HUES48 (cell line): ENCODE measurements at regions not wholly inside any gene's neighbourhood (a gene's known extent, or its start where the extent isn't known, plus 50 kb on each side); places are given as distances from the start of the nearest gene placed in this dataset.

Source experiments
- H3K27ac ChIP-seq: one replicate; pipeline ENCODE4 v1.7.0; 2013; ENCODE audit warnings: low read depth, low read length, inconsistent platforms
- H3K27me3 ChIP-seq: 2 replicates; pipeline ENCODE4 v1.6.1; 2013; ENCODE audit warnings: mild to moderate bottlenecking, low read length; ENCODE audit not compliant: control insufficient read depth, insufficient read depth
- H3K36me3 ChIP-seq: 2 replicates; pipeline ENCODE4 v1.6.1; 2013; ENCODE audit warnings: low read length; ENCODE audit not compliant: control insufficient read depth, insufficient read depth
- H3K4me1 ChIP-seq: 2 replicates; pipeline ENCODE4 v1.6.1; 2013; ENCODE audit warnings: mild to moderate bottlenecking, low read length; ENCODE audit not compliant: control insufficient read depth, insufficient read depth
- H3K4me3 ChIP-seq: 2 replicates; pipeline ENCODE4 v1.5.1; 2013; ENCODE audit warnings: mild to moderate bottlenecking, low read depth, low read length
- H3K9ac ChIP-seq: 2 replicates; pipeline ENCODE4 v1.6.1; 2013; ENCODE audit warnings: mild to moderate bottlenecking, low read depth, low read length, moderate library complexity
- H3K9me3 ChIP-seq: 2 replicates; pipeline ENCODE4 v1.6.1; 2013; ENCODE audit warnings: low read length; ENCODE audit not compliant: control insufficient read depth, insufficient read depth

DNA sequence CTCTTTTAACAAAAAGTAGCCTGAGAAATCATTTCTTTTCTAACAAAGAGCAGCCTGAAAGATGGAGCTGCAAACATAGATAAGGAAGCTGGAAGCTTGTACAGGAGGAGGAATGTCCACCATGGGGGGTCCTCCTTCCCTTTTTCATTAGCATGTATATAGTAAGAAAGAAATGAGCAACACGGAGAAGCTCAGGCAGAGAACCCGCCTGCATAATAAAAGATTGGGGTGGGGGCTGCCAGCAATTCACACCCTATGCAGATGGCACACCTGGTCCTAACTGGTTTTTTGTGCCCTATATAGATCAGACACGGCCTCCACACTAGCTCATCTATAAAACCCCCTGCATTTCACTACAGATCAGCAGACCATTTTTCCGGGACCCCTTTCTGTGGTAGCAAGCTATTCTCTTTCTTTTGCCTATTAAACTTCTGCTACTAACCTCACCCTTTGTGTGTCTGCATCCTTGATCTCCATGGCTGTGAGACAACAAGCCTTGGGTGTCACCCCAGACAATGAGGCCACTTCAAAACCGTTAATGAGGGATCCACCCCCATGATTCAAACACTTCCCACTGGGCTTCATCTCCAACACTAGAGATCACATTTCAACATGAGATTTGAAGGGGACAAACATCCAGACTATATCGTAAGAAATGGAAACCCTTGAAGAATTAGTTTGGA lies 167.5 kb upstream of the FREM2 start:
- no peaks in the 10 kb centered on the region for H3K27me3 ChIP-seq
- no peaks in the 10 kb centered on the region for H3K9me3 ChIP-seq
- peak overlapping the region; percentile 86 for H3K27ac ChIP-seq
- 0 out of 2 replicates have a peak overlapping the region, but pooled peaks have one; percentile 25 for H3K4me3 ChIP-seq
- peaks cover 27% of the 10 kb centered on the region for H3K4me1 ChIP-seq
- no peaks in the 10 kb centered on the region for H3K36me3 ChIP-seq
- no peak overlapping the region for H3K9ac ChIP-seq

DNA sequence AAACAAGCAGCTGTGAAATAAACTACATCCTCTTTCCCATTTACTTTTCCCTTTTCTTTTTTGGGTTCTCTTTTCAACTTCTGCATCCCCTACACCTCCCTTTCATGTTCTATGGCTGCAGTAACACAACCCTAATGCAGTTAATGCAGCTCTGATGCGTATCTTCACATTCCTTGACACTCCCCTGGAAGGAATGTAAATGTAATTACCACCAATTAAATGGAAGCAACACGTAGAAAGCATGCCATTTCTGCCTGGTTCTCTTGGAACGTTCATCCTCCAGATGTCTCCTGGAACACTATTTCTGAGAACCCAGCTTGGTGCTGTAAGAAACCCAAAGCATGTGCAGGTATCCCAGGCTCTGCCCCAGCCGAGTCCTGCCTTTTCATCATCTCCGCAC lies 166.8 kb upstream of the FREM2 start:
- Histone ChIP-seq H3K36me3 (no peaks in the 10 kb centered on the region), H3K9ac (no peak overlapping the region), H3K27me3 (no peaks in the 10 kb centered on the region), H3K4me3 (no peak overlapping the region), H3K4me1 (peaks cover 24% of the 10 kb centered on the region), H3K9me3 (no peaks in the 10 kb centered on the region), H3K27ac (peak overlapping the region; percentile 86)

DNA sequence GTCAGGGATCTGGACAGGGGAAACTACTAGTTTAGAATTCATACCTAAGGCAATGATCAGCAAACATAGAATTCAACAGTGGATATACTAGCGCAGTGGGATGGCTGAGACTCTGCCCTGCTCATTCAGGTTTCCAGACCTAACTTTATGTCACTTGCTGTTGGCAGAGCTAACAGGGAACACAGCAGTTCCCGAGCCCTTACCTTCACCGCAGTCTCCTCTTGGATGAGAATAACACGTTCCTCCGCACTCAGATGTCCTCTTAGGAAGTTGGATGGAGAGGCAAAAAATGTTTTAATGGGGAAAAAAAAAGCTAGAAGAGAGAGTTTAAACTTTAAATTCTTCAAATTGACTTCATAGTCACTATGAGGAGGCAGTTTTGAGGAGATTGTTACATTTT lies 159.7 kb upstream of the FREM2 start:
- no peak overlapping the region for H3K9ac ChIP-seq
- H3K9me3 ChIP-seq = no peaks in the 10 kb centered on the region
- H3K4me3 ChIP-seq = no peak overlapping the region
- no peaks in the 10 kb centered on the region for H3K36me3 ChIP-seq
- H3K27me3 ChIP-seq = no peaks in the 10 kb centered on the region
- H3K4me1 ChIP-seq = peaks cover 31% of the 10 kb centered on the region
- H3K27ac ChIP-seq = peak overlapping the region; percentile 9

DNA sequence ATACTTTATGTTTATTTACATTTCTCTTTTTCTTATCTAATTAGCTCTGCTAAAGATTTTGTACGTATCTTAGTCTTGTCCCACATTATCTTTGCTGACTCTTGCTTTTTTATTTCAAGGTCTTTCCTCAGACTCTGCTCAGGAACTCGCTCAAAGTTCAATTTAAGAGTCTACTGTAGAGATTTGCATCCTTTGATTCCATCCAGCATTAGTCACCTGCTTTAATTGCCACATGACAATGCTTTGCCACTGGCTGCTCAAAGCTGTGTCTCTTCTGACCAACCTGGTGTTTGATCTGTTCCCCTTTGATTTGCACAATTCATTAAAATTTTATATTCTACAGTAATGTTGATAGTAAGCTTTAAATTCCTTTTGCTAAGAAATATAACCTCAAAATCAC lies 157.9 kb upstream of the FREM2 start:
- H3K9me3 ChIP-seq = no peaks in the 10 kb centered on the region
- no peak overlapping the region for H3K9ac ChIP-seq
- no peak overlapping the region for H3K27ac ChIP-seq
- H3K27me3 ChIP-seq = no peaks in the 10 kb centered on the region
- H3K36me3 ChIP-seq = no peaks in the 10 kb centered on the region
- H3K4me1 ChIP-seq = peaks cover 31% of the 10 kb centered on the region
- no peak overlapping the region for H3K4me3 ChIP-seq

DNA sequence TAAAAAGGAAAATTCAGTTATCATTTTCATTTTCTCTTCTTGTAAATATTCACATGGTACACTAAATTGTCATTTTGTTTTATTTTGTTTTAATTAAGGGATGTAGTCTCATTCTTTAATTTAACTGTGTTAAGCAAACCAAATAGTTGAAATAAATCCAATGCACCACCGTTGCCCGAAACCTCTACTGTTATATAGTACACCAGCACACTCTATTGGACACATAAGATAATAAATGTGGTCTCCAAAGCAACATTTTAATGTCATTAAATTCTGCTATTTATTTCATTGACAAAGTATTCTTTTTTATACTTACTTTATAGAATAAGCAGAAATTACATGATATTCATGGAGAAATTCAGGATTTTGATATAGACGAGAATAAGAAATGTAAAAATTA lies 156.4 kb upstream of the FREM2 start:
- H3K9me3 ChIP-seq = no peaks in the 10 kb centered on the region
- no peaks in the 10 kb centered on the region for H3K27me3 ChIP-seq
- peaks cover 28% of the 10 kb centered on the region for H3K4me1 ChIP-seq
- H3K9ac ChIP-seq = no peak overlapping the region
- H3K4me3 ChIP-seq = no peak overlapping the region
- H3K27ac ChIP-seq = no peak overlapping the region
- no peaks in the 10 kb centered on the region for H3K36me3 ChIP-seq

DNA sequence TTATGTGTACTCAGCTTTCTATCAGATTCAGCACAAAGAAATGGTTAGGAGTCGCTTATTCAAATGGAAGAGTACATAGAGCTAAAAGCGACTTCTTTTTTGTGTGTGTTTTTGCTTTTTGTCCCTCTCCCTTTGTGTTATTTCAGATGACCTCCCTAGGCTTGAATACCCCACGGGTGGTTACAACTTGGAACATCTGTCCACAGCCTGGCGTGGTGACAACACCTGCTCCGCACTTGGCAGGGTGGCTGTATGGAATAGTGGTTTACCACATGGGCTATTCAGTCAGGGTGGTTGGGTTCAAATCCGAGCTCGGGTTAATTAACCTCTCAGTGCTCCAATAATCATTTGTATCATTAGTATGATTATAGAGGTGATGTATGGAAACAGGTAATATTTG lies 151.6 kb upstream of the FREM2 start:
- no peaks in the 10 kb centered on the region for H3K27me3 ChIP-seq
- no peaks in the 10 kb centered on the region for H3K36me3 ChIP-seq
- no peak overlapping the region for H3K4me3 ChIP-seq
- peaks cover 8% of the 10 kb centered on the region; the same call in 1 of the 2 replicates for H3K4me1 ChIP-seq
- H3K9ac ChIP-seq = no peak overlapping the region
- no peaks in the 10 kb centered on the region for H3K9me3 ChIP-seq
- no peak overlapping the region for H3K27ac ChIP-seq

DNA sequence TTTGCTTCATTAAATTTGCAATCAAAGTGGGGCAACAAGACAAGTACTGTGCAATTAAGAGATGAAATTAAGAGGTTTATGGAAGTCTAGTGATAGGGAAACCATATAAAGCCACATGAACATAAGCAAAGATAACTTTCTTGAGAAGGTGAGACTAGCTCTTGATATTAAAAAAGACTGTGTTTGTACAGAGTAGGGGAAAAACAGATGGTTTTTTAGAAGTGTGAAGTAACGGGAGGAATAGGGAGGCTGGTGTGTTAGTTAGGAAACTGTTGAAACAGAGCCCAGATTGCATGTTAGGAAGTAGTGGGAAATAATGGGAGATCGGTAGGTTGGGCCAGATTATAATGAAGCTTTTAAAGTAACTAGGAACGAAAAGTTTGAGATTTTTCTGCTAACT lies 149.8 kb upstream of the FREM2 start:
- Histone ChIP-seq H3K27ac (no peak overlapping the region), H3K4me3 (no peak overlapping the region), H3K9me3 (no peaks in the 10 kb centered on the region), H3K9ac (no peak overlapping the region), H3K36me3 (no peaks in the 10 kb centered on the region), H3K27me3 (no peaks in the 10 kb centered on the region), H3K4me1 (peaks cover 8% of the 10 kb centered on the region; the same call in 1 of the 2 replicates)

DNA sequence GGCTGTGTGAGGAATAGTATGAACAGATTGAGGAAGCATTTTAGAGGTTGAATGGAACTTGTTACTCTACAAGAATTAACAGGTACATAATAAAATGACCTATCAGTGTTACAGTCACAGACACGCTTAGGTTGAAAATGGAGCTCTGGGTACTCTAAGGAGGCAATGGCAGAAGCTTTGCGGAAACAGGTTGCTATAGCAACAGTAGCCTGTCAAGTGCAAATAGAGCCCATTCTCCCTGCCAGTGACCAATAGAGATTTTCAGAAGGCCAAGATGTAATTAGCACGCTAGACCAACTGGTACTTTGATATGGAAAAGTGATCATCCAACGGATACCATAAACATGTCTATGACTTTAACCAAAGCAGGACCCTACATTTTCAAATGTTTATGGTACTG lies 148.5 kb upstream of the FREM2 start:
- Histone ChIP-seq H3K4me3 (no peak overlapping the region), H3K27me3 (no peaks in the 10 kb centered on the region), H3K9ac (no peak overlapping the region), H3K27ac (no peak overlapping the region), H3K4me1 (peaks cover 8% of the 10 kb centered on the region; the same call in 1 of the 2 replicates), H3K36me3 (no peaks in the 10 kb centered on the region), H3K9me3 (no peaks in the 10 kb centered on the region)

DNA sequence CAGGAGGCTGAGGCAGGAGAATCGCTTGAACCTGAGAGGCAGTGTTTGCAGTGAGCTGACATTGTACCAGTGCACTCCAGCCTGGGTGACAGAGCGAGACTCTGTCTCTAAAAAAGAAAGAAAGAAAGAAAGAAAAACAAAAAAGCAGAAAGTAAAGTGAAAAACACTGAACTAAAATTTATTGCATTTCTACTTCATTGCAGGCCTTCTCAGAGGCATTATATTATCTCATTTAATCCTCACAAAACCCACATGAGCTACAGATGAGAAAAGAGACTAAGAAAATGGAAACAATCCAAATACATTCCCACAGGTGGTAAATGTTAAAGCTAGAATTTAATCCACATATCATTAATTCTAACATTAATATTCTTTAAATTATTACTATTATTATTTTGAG lies 147.2 kb upstream of the FREM2 start:
- Histone ChIP-seq H3K4me1 (peaks cover 8% of the 10 kb centered on the region; the same call in 1 of the 2 replicates), H3K9me3 (no peaks in the 10 kb centered on the region), H3K9ac (no peak overlapping the region), H3K36me3 (no peaks in the 10 kb centered on the region), H3K27me3 (no peaks in the 10 kb centered on the region), H3K4me3 (no peak overlapping the region), H3K27ac (no peak overlapping the region)

DNA sequence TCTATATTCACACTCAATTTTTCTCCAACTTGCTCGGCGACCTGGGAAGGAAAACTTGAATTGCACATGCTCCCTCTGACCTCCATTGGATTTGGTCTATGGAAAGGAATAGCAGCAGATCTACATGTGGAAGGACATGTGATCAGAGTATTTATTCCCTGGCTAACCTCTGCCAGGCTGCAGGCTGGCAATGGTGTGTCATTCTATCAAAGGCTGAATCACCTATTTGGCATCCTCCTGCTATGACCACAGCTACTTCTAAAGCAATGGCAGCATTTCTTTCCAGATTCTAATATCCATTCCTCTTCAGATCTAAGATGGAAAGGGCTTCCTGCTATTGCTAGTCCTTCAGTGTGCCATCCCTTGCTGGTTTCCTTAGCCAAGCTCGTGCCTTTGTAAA lies 144.3 kb upstream of the FREM2 start:
- no peak overlapping the region for H3K4me3 ChIP-seq
- peaks cover 8% of the 10 kb centered on the region; the same call in 1 of the 2 replicates for H3K4me1 ChIP-seq
- H3K9me3 ChIP-seq = no peaks in the 10 kb centered on the region
- no peak overlapping the region for H3K9ac ChIP-seq
- no peaks in the 10 kb centered on the region for H3K27me3 ChIP-seq
- no peak overlapping the region for H3K27ac ChIP-seq
- no peaks in the 10 kb centered on the region for H3K36me3 ChIP-seq

DNA sequence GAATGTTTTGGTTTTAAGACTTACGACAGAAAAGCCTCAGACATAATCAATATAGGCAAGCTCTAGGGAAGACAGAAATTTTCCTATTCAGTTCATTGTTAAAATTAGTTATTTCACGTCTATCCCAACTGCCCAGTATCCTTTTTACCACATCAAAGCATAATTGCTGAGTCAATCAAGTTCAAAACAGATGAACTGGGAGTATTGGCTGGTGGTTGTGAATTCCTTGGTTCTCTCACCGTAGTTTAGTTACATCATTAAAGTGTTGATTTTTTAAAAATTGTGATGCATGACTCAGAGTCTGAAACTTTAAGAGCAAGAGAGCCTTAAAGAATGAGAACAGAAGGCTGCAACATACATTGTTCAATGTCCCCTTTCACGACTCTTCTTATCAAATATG lies 143.3 kb upstream of the FREM2 start:
- no peak overlapping the region for H3K4me3 ChIP-seq
- H3K27ac ChIP-seq = no peak overlapping the region
- no peak overlapping the region for H3K9ac ChIP-seq
- H3K27me3 ChIP-seq = no peaks in the 10 kb centered on the region
- no peaks in the 10 kb centered on the region for H3K36me3 ChIP-seq
- no peaks in the 10 kb centered on the region for H3K9me3 ChIP-seq
- peaks cover 3% of the 10 kb centered on the region; the same call in 1 of the 2 replicates for H3K4me1 ChIP-seq
